SK-N-SH treated with all-trans-retinoic acid at 6 μM for 48 hours (cell line): ENCODE measurements at regions not wholly inside any gene's neighbourhood (a gene's known extent, or its start where the extent isn't known, plus 50 kb on each side); places are given as distances from the start of the nearest gene placed in this dataset.
"Not testable (repeated sequence)": the region's sequence is repeated elsewhere in the genome, so short reads cannot be mapped to it uniquely, and the experiment has no call there.

Source experiments
- ATAC-seq: fragments of 200-7000 bp; cut with Tn5 transposase; 3 replicates; pipeline ENCODE4 v1.9.1; 2020; ENCODE audit warnings: mild to moderate bottlenecking, moderate library complexity
- ARNTL ChIP-seq: fragments of 450-650 bp; formaldehyde crosslinking; IDR thresholded peaks from 2 replicates; pipeline ENCODE4 v1.5.0; 2020; ENCODE audit warnings: low read depth, mild to moderate bottlenecking, moderate library complexity, borderline replicate concordance
- BACH2 ChIP-seq: fragments of 250-450 bp; sonication (Bioruptor Pico); IDR thresholded peaks from 2 replicates; pipeline ENCODE4 v1.9.0; 2021; ENCODE audit warnings: mild to moderate bottlenecking, borderline replicate concordance
- CREB5 ChIP-seq: fragments of 250-450 bp; sonication (Bioruptor Pico); IDR thresholded peaks from 2 replicates; pipeline ENCODE4 v1.5.1; 2020; ENCODE audit warnings: low read depth, mild to moderate bottlenecking, moderate library complexity
- CSDC2 ChIP-seq: fragments of 250-450 bp; sonication (Bioruptor Pico); IDR thresholded peaks from 2 replicates; pipeline ENCODE4 v1.5.0; 2020; ENCODE audit warnings: mild to moderate bottlenecking, moderate library complexity
- ESRRG ChIP-seq: fragments of 250-450 bp; sonication (Bioruptor Pico); IDR thresholded peaks from 2 replicates; pipeline ENCODE4 v1.6.1; 2021; ENCODE audit warnings: mild to moderate bottlenecking
- GLIS3 ChIP-seq: fragments of 250-450 bp; sonication (Bioruptor Pico); IDR thresholded peaks from 2 replicates; pipeline ENCODE4 v1.5.0; 2020; ENCODE audit warnings: mild to moderate bottlenecking, moderate library complexity
- ISL1 ChIP-seq: fragments of 250-450 bp; sonication (Bioruptor Pico); IDR thresholded peaks from 2 replicates; pipeline ENCODE4 v2.1.2; 2022; ENCODE audit warnings: mild to moderate bottlenecking, moderate library complexity
- OSR1 ChIP-seq: fragments of 250-450 bp; sonication (Bioruptor Pico); IDR thresholded peaks from 2 replicates; pipeline ENCODE4 v1.8.0; 2022; ENCODE audit warnings: moderate library complexity, mild to moderate bottlenecking, inconsistent platforms
- RARB ChIP-seq: fragments of 250-450 bp; sonication (Bioruptor Pico); IDR thresholded peaks from 2 replicates; pipeline ENCODE4 v1.8.0; 2021; ENCODE audit warnings: mild to moderate bottlenecking, moderate library complexity
- SNAI2 ChIP-seq: fragments of 250-450 bp; sonication (Bioruptor Pico); IDR thresholded peaks from 2 replicates; pipeline ENCODE4 v1.5.0; 2020; ENCODE audit warnings: mild to moderate bottlenecking, moderate library complexity
- TCF4 ChIP-seq: fragments of 250-450 bp; sonication (Bioruptor Pico); IDR thresholded peaks from 2 replicates; pipeline ENCODE4 v1.8.0; 2021; ENCODE audit warnings: mild to moderate bottlenecking, moderate library complexity, borderline replicate concordance
- TSHZ2 ChIP-seq: fragments of 250-450 bp; sonication (Bioruptor Pico); IDR thresholded peaks from 2 replicates; pipeline ENCODE4 v1.5.0; 2020; ENCODE audit warnings: mild to moderate bottlenecking, moderate library complexity
- ZC3H10 ChIP-seq: fragments of 250-450 bp; sonication (Bioruptor Pico); IDR thresholded peaks from 2 replicates; pipeline ENCODE4 v1.5.1; 2021; ENCODE audit warnings: mild to moderate bottlenecking, moderate library complexity
- ZFP3 ChIP-seq: fragments of 250-450 bp; sonication (Bioruptor Pico); IDR thresholded peaks from 2 replicates; pipeline ENCODE4 v1.5.0; 2020; ENCODE audit warnings: mild to moderate bottlenecking, moderate library complexity
- ZFP30 ChIP-seq: fragments of 450-650 bp; formaldehyde crosslinking; IDR thresholded peaks from 2 replicates; pipeline ENCODE4 v1.5.0; 2022; ENCODE audit warnings: mild to moderate bottlenecking, moderate library complexity
- ZNF565 ChIP-seq: fragments of 450-650 bp; formaldehyde crosslinking; conservative IDR thresholded peaks from 2 replicates; pipeline ENCODE4 v1.5.0; 2020; ENCODE audit warnings: low read depth, mild to moderate bottlenecking, moderate library complexity
- ZNF8 ChIP-seq: fragments of 450-650 bp; formaldehyde crosslinking; IDR thresholded peaks from 2 replicates; pipeline ENCODE4 v1.5.0; 2020; ENCODE audit warnings: mild to moderate bottlenecking, moderate library complexity
- TF ChIP-seq, protein P1 (sequence below): fragments of 250-450 bp; sonication (Bioruptor Pico); IDR thresholded peaks from 2 replicates; pipeline ENCODE4 v1.8.0; 2021; ENCODE audit warnings: low read depth, mild to moderate bottlenecking, moderate library complexity, borderline replicate concordance
- TF ChIP-seq, protein P2 (sequence below): fragments of 250-450 bp; sonication (Bioruptor Pico); IDR thresholded peaks from 2 replicates; pipeline ENCODE4 v1.8.0; 2020; ENCODE audit warnings: mild to moderate bottlenecking, moderate library complexity, borderline replicate concordance

- TF ChIP-seq GLIS3 (CRISPR knock-in tag) (no peak), ZC3H10 (CRISPR knock-in tag) (no peak), ISL1 (CRISPR knock-in tag) (no peak), BACH2 (CRISPR knock-in tag) (no peak), ZFP3 (CRISPR knock-in tag) (no peak), SNAI2 (no peak), CREB5 (CRISPR knock-in tag) (no peak), TCF4 (CRISPR knock-in tag) (no peak)
- TF ChIP-seq, protein P1, sequence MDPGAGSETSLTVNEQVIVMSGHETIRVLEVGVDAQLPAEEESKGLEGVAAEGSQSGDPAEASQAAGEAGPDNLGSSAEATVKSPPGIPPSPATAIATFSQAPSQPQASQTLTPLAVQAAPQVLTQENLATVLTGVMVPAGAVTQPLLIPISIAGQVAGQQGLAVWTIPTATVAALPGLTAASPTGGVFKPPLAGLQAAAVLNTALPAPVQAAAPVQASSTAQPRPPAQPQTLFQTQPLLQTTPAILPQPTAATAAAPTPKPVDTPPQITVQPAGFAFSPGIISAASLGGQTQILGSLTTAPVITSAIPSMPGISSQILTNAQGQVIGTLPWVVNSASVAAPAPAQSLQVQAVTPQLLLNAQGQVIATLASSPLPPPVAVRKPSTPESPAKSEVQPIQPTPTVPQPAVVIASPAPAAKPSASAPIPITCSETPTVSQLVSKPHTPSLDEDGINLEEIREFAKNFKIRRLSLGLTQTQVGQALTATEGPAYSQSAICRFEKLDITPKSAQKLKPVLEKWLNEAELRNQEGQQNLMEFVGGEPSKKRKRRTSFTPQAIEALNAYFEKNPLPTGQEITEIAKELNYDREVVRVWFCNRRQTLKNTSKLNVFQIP (CRISPR knock-in tag) = no peak
- TF ChIP-seq, protein P2, sequence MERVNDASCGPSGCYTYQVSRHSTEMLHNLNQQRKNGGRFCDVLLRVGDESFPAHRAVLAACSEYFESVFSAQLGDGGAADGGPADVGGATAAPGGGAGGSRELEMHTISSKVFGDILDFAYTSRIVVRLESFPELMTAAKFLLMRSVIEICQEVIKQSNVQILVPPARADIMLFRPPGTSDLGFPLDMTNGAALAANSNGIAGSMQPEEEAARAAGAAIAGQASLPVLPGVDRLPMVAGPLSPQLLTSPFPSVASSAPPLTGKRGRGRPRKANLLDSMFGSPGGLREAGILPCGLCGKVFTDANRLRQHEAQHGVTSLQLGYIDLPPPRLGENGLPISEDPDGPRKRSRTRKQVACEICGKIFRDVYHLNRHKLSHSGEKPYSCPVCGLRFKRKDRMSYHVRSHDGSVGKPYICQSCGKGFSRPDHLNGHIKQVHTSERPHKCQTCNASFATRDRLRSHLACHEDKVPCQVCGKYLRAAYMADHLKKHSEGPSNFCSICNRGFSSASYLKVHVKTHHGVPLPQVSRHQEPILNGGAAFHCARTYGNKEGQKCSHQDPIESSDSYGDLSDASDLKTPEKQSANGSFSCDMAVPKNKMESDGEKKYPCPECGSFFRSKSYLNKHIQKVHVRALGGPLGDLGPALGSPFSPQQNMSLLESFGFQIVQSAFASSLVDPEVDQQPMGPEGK = no peak
- no peak for ATAC-seq
Measured at GRCh38 chr9:30289435-30289834, 2095.0 kb upstream of the ACO1 start.

DNA sequence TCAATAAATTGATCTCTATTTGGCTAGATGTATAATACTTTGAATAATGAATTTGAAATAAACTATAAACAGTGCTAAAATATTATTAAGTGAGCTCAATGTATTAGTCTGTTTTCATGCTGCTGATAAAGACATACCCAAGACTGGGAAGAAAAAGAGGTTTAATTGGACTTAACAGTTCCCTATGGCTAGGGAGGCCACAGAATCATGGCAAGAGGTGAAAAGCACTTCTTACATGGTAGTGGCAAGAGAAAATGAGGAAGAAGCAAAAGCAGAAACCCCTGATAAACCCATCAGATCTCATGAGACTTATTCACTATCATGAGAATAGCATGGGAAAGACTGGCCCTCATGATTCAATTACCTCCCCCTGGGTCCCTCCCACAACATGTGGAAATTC is 2092.4 kb upstream of the ACO1 start:
- ATAC-seq = not testable (repeated sequence)

GRCh38 chr9:30293231-30293630 is 2091.2 kb upstream of the ACO1 start:
- ATAC-seq = no peak
- no peak for TF ChIP-seq GLIS3 (CRISPR knock-in tag)
- no peak for TF ChIP-seq SNAI2
- TF ChIP-seq ESRRG (CRISPR knock-in tag) = no peak
- TF ChIP-seq CSDC2 = no peak
- no peak for TF ChIP-seq TSHZ2 (CRISPR knock-in tag)
- no peak for TF ChIP-seq OSR1 (CRISPR knock-in tag)
- TF ChIP-seq TCF4 (CRISPR knock-in tag) = no peak
- no peak for TF ChIP-seq ZFP30
- TF ChIP-seq ZFP3 (CRISPR knock-in tag) = no peak
- TF ChIP-seq, all 23 proteins: peak for 0

DNA sequence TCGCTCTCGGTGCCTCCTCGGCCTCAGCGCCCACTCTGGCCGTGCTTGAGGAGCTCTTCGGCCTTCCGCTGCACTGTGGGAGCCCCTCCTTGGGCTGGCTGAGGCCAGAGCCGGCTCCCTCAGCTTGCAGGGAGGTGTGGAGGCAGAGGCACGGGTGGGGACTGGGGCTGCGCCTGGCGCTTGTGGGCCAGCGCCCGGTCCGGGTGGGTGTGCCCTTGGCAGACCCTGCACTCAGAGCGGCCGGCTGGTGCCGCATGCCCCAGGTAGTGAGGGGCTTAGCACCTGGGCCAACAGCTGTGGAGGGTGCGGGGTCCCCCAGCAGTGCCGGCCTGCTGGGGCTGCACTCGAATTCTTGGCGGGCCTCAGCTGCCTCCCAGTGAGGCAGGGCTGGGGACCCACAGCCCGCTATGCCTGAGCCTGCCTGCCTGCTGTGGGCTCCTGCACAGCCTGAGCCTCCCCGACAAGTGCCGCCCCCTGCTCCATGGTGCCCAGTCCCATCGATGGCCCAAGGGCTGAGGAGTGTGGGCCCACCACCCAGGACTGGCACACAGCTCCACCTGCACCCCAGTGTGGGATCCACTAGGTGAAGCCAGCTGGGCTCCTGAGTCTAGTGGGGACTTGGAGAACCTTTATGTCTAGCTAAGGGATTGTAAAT is 2085.2 kb upstream of the ACO1 start:
- TF ChIP-seq ARNTL (no peak), RARB (CRISPR knock-in tag) (no peak), ZNF8 (no peak)
- ATAC-seq = no peak

GRCh38 chr9:30301271-30301963 is 2083.0 kb upstream of the ACO1 start:
- no peak for TF ChIP-seq ISL1 (CRISPR knock-in tag)
- no peak for TF ChIP-seq BACH2 (CRISPR knock-in tag)
- no peak for TF ChIP-seq ZNF565 (CRISPR knock-in tag)
- TF ChIP-seq TCF4 (CRISPR knock-in tag) = no peak
- no peak for ATAC-seq
